ENCODE measurements at regions not wholly inside any gene's neighbourhood (a gene's known extent, or its start where the extent isn't known, plus 50 kb on each side); places are given as distances from the start of the nearest gene placed in this dataset.

- TF ChIP-seq CTCF (conservative IDR thresholded peaks at IDR 0.05) = no peak
- TF ChIP-seq EZH2 (IDR thresholded peaks at IDR 0.05; ENCODE audit: low read depth) = no peak
Observed at GRCh38 chr2:195595825-195596224, 61.2 kb upstream of the SLC39A10 start.

Measured in PC-9 (cell line).